ENCODE measurements at regions not wholly inside any gene's neighbourhood (a gene's known extent, or its start where the extent isn't known, plus 50 kb on each side); places are given as distances from the start of the nearest gene placed in this dataset.

DNA sequence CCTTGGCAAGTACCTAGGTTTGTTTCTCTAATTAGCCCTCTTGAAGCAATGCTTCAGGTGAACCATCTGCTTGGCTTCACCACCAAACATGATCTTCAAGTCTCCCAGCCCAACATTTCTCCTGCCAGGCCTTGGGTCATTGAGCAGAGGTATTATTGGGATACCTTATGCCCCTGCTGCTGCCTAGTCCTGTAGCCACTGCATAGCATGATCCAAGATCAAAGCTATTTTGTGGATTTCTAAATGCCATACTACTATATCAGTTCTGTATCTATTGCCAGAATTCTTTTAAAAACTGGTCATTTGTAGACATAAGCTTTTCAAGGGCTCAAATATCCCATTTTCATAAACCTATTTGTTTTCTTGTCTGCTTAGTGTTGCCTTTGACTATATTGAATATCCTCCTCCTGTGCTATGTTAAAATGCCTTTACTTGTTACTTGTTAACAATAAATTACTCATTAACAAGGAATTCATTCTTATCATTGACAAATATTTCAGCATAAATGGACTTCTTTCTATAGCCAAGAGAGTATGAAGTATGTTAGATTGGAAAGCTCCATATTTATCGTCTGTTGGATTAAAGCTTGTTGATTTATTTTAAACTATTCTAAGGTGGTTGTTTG, 204.5 kb upstream of the RBBP8 start:
- TF ChIP-seq, protein P1, sequence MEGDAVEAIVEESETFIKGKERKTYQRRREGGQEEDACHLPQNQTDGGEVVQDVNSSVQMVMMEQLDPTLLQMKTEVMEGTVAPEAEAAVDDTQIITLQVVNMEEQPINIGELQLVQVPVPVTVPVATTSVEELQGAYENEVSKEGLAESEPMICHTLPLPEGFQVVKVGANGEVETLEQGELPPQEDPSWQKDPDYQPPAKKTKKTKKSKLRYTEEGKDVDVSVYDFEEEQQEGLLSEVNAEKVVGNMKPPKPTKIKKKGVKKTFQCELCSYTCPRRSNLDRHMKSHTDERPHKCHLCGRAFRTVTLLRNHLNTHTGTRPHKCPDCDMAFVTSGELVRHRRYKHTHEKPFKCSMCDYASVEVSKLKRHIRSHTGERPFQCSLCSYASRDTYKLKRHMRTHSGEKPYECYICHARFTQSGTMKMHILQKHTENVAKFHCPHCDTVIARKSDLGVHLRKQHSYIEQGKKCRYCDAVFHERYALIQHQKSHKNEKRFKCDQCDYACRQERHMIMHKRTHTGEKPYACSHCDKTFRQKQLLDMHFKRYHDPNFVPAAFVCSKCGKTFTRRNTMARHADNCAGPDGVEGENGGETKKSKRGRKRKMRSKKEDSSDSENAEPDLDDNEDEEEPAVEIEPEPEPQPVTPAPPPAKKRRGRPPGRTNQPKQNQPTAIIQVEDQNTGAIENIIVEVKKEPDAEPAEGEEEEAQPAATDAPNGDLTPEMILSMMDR (IDR thresholded peaks at IDR 0.05): no peak
- TF ChIP-seq POLR2A (IDR thresholded peaks at IDR 0.05): no peak

Data from esophagus squamous epithelium (tissue), 4 donors.